DMS114 treated with DMSO at 0.1 percent for 48 hours (cell line): ENCODE measurements at regions not wholly inside any gene's neighbourhood (a gene's known extent, or its start where the extent isn't known, plus 50 kb on each side); places are given as distances from the start of the nearest gene placed in this dataset.
"Not testable (repeated sequence)": the region's sequence is repeated elsewhere in the genome, so short reads cannot be mapped to it uniquely, and the experiment has no call there.

Experiments
- DNase-seq: peaks from one replicate; lab custom pipeline; 2025; ENCODE audit not compliant: unreplicated experiment; lab: John Stamatoyannopoulos, UW

GRCh38 chr1:29593601-29594382, 357.5 kb downstream of the PTPRU start:
- no peak for DNase-seq

DNA sequence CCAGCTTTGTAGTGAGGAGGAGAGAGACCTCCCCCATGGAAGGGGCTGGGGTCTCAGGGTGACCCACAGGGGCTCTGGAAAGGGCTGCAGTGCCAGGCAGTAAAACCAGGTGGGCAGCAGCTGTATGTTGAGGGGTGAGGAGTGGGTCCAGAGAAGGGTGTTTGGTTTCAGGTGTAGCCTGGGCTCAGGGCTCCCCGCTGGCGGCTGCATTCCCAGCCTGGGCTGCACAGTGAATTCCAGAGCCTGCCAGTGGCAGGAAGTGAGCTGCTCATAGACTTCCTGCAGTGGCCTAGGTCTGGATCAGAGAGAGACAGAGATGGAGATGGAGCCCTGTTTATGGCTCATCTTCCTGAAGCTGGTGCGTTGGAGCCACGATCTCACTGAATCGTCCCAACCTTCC, 356.4 kb downstream of the PTPRU start:
- no peak for DNase-seq

DNA sequence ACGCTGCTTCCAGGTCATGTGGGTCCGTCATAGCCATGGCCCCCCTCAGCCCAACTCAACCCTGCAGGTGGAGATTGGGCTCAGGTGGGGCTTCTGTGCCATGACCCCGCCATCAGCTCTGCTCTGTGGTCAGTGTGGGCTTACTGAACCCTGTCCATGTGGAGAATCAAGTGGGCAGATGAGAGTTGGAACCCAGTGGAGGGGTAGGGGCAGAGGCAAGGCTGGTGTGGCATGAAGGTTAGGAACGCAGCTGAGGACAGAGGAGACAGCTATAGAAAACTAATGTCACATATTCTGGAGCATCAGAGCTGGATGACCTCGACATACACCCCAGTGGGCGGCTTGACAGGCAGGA, 355.9 kb downstream of the PTPRU start:
- no peak for DNase-seq

- DNase-seq = no peak
Measured at GRCh38 chr1:29591601-29592260, 355.4 kb downstream of the PTPRU start.

- no peak for DNase-seq
Measured at GRCh38 chr1:29590583-29591565, 354.6 kb downstream of the PTPRU start.

GRCh38 chr1:29589716-29590115, 353.4 kb downstream of the PTPRU start:
- DNase-seq = not testable (repeated sequence)

- DNase-seq = no peak
Measured at GRCh38 chr1:29586991-29587745, 350.8 kb downstream of the PTPRU start.

DNA sequence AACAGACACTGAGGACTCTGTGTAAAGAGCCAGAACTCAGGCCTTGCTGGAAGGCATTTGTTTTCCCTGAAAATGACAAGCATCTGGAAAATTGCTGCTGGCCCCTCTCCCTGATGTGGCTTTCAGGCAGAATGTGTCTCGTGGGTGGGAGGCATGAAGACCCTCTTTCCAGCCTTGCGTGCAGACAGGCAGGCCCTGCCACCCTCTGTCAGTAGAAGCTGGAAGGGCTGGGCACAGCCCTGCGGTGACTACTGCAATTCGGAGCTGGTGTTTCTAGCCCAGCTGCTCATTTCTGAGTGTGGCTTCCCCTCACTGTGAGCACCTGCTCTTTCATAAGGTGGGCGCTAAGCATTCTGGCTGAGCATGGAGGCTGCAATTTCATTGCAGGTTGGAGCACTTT, 349.9 kb downstream of the PTPRU start:
- DNase-seq = no peak

GRCh38 chr1:29585656-29586055, 349.3 kb downstream of the PTPRU start:
- no peak for DNase-seq

GRCh38 chr1:29585201-29585600, 348.9 kb downstream of the PTPRU start:
- no peak for DNase-seq

DNA sequence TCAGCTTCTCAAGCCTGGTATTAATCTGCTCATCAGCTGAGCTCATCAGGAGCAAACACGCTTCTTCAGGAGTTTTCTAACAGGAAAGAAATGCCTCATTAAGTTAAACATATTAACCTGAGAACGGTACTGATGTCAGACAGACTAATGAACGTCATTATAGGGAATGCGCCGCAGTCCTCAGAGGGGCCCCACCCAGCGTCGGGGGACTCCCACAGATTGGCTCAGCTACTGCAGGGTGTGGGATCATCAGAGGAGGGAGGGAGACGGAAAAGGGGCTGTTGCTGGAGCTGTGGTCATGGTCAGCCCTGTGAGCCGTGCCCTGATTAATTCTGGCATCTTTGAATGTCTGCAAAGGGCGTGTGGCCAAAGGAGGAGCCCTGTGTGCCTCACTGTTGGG, 348.5 kb downstream of the PTPRU start:
- no peak for DNase-seq

GRCh38 chr1:29584362-29584761, 348.0 kb downstream of the PTPRU start:
- DNase-seq = no peak

- DNase-seq = no peak
Measured at GRCh38 chr1:29583727-29584126, 347.4 kb downstream of the PTPRU start.

GRCh38 chr1:29581256-29581655, 344.9 kb downstream of the PTPRU start:
- DNase-seq = no peak

- no peak for DNase-seq
Measured at GRCh38 chr1:29579821-29580425, 343.6 kb downstream of the PTPRU start.

DNA sequence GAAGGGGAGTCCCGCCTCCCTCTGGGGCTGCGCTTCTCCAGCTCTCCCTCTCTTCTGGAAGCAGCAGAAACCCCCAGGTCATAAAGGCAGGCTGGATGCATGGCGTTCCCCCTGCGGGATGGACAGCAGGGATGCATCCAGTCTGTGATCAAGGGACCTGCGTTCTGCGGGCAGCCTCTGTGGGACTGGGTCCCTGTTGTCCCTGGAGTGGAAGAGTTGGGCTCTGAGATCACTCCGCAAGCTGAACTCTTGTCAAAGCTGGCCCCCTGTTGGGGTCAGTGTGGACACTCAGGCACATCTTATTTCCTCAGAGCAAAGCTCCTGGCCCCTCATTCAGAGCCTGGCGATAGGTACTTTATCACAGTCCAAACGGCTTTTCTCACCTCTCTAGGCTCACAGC, 341.2 kb downstream of the PTPRU start:
- DNase-seq = no peak

DNA sequence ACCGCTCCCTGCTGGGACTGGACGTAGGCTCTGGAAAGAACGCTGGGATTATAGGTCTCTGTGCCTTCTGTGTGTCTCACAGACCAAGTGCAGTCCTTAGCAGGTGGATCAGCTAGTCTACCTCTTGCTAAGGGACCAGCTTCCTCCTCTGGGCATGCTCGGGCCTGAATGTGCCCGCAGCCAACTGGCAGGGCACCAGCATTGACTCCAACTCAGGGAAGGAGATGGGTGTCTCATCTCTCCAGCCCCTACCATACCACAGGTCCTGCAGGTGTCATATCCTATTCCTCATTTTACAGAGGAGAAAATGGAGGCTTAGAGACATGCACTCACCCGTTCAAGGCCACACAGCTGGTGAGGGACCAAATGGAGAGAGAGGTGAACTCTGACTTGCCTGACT, 340.2 kb downstream of the PTPRU start:
- no peak for DNase-seq

- no peak for DNase-seq
Measured at GRCh38 chr1:29575826-29576225, 339.5 kb downstream of the PTPRU start.

DNA sequence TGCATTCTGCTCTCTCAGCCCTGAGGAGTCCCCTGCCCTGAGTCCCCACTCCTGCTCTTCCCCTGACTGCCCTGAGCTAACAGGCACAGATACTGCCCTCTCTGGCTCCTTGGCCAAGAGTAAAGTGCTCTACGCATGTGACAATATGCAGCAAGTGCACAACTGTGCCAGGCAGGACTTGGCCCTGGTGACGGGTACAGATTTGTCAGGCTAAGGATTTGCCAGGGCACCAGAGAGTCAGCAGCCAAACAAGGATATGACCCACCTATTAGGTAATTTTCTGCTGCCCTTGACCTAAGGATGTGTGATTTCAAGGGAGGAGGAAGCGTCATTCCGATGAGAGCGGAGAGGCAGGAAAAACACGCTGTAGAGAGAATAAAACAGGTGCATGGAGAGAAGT, 339.0 kb downstream of the PTPRU start:
- no peak for DNase-seq

- DNase-seq = no peak
Measured at GRCh38 chr1:29574871-29575270, 338.5 kb downstream of the PTPRU start.
